Nephron (organoid): ENCODE measurements at regions not wholly inside any gene's neighbourhood (a gene's known extent, or its start where the extent isn't known, plus 50 kb on each side); places are given as distances from the start of the nearest gene placed in this dataset.

Source experiments
- H3K27ac Mint-ChIP-seq, 3 experiments: 2 replicates each; pipeline ENCODE4 v1.8.0; 2020; ENCODE audit warnings: mixed read lengths in 3 of 3, mild to moderate bottlenecking in 2 of 3, moderate library complexity in 1 of 3
- H3K27me3 Mint-ChIP-seq: 2 replicates; pipeline ENCODE4 v1.8.0; 2021; ENCODE audit warnings: low read depth, mild to moderate bottlenecking, moderate library complexity, mixed read lengths
- H3K36me3 Mint-ChIP-seq: 2 replicates; pipeline ENCODE4 v1.8.0; 2020; ENCODE audit warnings: low read depth, mixed read lengths
- H3K4me1 Mint-ChIP-seq: 2 replicates; pipeline ENCODE4 v1.8.0; 2020; ENCODE audit warnings: mixed read lengths
- H3K4me3 Mint-ChIP-seq, 3 experiments: 2 replicates each; pipeline ENCODE4 v1.8.0; 2020; ENCODE audit warnings: mild to moderate bottlenecking in 3 of 3, mixed read lengths in 3 of 3, moderate library complexity in 2 of 3
- H3K9me3 Mint-ChIP-seq: 2 replicates; pipeline ENCODE4 v1.8.0; 2020; ENCODE audit warnings: mixed read lengths
- TF ChIP-seq, protein P1 (sequence below), 3 experiments: fragments of 200-600 bp; sonication (generic); IDR thresholded peaks; one replicate each; pipeline ENCODE4 v1.5.0; 2021; ENCODE audit warnings: antibody characterized with exemption in 3 of 3; ENCODE audit not compliant: unreplicated experiment in 3 of 3

- TF ChIP-seq, protein P1, sequence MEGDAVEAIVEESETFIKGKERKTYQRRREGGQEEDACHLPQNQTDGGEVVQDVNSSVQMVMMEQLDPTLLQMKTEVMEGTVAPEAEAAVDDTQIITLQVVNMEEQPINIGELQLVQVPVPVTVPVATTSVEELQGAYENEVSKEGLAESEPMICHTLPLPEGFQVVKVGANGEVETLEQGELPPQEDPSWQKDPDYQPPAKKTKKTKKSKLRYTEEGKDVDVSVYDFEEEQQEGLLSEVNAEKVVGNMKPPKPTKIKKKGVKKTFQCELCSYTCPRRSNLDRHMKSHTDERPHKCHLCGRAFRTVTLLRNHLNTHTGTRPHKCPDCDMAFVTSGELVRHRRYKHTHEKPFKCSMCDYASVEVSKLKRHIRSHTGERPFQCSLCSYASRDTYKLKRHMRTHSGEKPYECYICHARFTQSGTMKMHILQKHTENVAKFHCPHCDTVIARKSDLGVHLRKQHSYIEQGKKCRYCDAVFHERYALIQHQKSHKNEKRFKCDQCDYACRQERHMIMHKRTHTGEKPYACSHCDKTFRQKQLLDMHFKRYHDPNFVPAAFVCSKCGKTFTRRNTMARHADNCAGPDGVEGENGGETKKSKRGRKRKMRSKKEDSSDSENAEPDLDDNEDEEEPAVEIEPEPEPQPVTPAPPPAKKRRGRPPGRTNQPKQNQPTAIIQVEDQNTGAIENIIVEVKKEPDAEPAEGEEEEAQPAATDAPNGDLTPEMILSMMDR (IDR thresholded peaks at IDR 0.05; ENCODE audit: unreplicated experiment in 3 of 3), result no peak
- H3K4me3 Mint-ChIP-seq, result no peak overlapping the region
- H3K4me1 Mint-ChIP-seq, result peaks cover 13% of the 10 kb centered on the region
- H3K9me3 Mint-ChIP-seq, result no peaks in the 10 kb centered on the region
- H3K27ac Mint-ChIP-seq, result peak overlapping the region in 2 of 3 experiments; percentile 6 to 50
- H3K36me3 Mint-ChIP-seq, result peaks cover 5% of the 10 kb centered on the region
- H3K27me3 Mint-ChIP-seq, result no peaks in the 10 kb centered on the region
Measured at GRCh38 chr3:24944805-24945520, 450.3 kb upstream of the THRB start.

DNA sequence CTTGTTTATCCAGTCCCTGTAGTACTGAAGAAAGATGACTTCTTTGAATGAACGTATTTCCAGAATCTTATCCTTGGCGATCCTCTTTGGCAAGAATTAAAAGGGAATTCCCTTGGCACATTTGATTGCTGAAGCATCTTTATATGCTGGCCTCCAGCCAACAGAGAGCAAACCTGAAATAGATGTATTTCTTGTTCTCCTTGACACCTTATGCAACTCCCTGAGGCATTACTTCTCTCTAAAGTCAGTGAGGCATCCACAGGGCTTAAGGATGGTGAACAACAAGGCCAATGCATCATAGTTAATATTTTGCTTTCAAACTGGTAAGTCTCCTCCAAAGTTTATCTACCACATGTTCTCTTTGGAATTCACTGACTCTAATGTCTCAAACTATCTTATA, 450.9 kb upstream of the THRB start:
- TF ChIP-seq, protein P1 (IDR thresholded peaks at IDR 0.05; ENCODE audit: unreplicated experiment in 3 of 3), result no peak
- H3K27ac Mint-ChIP-seq, result peak overlapping the region in 2 of 3 experiments; percentile 6 to 50
- peaks cover 16% of the 10 kb centered on the region for H3K4me1 Mint-ChIP-seq
- H3K9me3 Mint-ChIP-seq, result no peaks in the 10 kb centered on the region
- H3K36me3 Mint-ChIP-seq, result peaks cover 5% of the 10 kb centered on the region
- H3K27me3 Mint-ChIP-seq, result no peaks in the 10 kb centered on the region
- H3K4me3 Mint-ChIP-seq, result no peak overlapping the region

DNA sequence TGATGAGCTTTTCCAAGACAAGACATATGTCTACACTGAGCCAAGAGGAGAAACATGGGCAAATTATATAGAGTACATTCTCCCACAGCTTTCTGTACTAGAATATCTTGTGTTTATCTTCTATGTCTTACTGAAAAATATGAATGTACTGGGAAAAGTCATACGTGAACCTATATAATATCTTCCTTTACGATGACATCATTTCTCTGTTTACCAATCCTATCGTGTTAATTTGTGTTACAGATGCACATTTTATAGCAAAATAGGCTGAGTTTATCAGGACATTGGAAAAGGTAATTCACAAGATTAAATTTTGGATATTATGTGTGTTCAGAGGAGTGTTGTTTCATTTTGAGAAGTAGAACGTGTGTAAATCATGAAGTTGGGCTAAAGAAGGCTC, 452.5 kb upstream of the THRB start:
- no peaks in the 10 kb centered on the region for H3K9me3 Mint-ChIP-seq
- no peak overlapping the region for H3K27ac Mint-ChIP-seq
- H3K27me3 Mint-ChIP-seq, result no peaks in the 10 kb centered on the region

DNA sequence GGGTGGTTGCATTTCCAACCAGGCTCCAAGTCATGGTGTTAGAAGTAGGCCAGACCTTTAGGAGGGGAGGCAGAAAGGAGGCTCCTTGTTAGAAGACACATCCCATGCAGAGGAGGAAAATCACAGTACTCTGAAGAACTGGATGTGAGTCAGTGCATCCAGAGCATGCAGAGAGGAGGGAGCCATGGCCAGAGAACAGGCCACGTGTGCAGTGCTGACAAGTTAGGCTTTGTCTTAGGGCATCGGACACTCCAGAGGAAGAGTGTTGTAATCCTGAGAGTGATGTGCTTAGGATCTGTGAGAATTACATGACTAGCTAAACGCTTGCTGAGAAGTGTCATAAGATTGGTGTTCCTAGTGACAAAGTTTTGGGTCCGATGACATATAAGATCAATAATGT, 456.5 kb upstream of the THRB start:
- Mint-ChIP-seq H3K27me3 (no peaks in the 10 kb centered on the region), H3K4me1 (peaks cover 20% of the 10 kb centered on the region), H3K36me3 (peaks cover 9% of the 10 kb centered on the region), H3K27ac (no peak overlapping the region), H3K4me3 (no peak overlapping the region), H3K9me3 (peaks cover 3% of the 10 kb centered on the region)
- TF ChIP-seq, protein P1 (IDR thresholded peaks at IDR 0.05; ENCODE audit: unreplicated experiment in 3 of 3), result no peak

More for the DNA sequence above, 452.5 kb upstream of the THRB start:
- TF ChIP-seq, protein P1 (IDR thresholded peaks at IDR 0.05; ENCODE audit: unreplicated experiment in 3 of 3), result no peak
- Mint-ChIP-seq H3K4me3 (no peak overlapping the region), H3K4me1 (peaks cover 16% of the 10 kb centered on the region), H3K36me3 (peaks cover 5% of the 10 kb centered on the region)

- H3K27me3 Mint-ChIP-seq, result no peaks in the 10 kb centered on the region
- H3K36me3 Mint-ChIP-seq, result peaks cover 5% of the 10 kb centered on the region
- peaks cover 15% of the 10 kb centered on the region for H3K4me1 Mint-ChIP-seq
- H3K9me3 Mint-ChIP-seq, result peaks cover 3% of the 10 kb centered on the region
- H3K4me3 Mint-ChIP-seq, result no peak overlapping the region
- TF ChIP-seq, protein P1 (IDR thresholded peaks at IDR 0.05; ENCODE audit: unreplicated experiment in 3 of 3), result no peak
- H3K27ac Mint-ChIP-seq, result no peak overlapping the region
Measured at GRCh38 chr3:24952388-24952787, 457.7 kb upstream of the THRB start.
